ENCODE measurements at regions not wholly inside any gene's neighbourhood (a gene's known extent, or its start where the extent isn't known, plus 50 kb on each side); places are given as distances from the start of the nearest gene placed in this dataset.

GRCh38 chr7:81211934-81212320, 293.1 kb upstream of the SEMA3C start:
- intact Hi-C loops (cut with DNase I), result no loop called here
- no peak overlapping the region for H3K27ac ChIP-seq
- H3K27me3 ChIP-seq, result no peaks in the 10 kb centered on the region
- H3K9me3 ChIP-seq, result no peaks in the 10 kb centered on the region
- TF ChIP-seq CTCF (IDR thresholded peaks at IDR 0.05), result no peak
- H3K36me3 ChIP-seq, result no peaks in the 10 kb centered on the region
- H3K4me1 ChIP-seq, result no peaks in the 10 kb centered on the region
- no peak for DNase-seq
- ATAC-seq, result no peak
- H3K4me3 ChIP-seq, result no peak overlapping the region

GRCh38 chr7:81211204-81211933, 292.5 kb upstream of the SEMA3C start:
- no peaks in the 10 kb centered on the region for H3K9me3 ChIP-seq
- no peak for ATAC-seq
- TF ChIP-seq CTCF (IDR thresholded peaks at IDR 0.05), result no peak

GRCh38 chr7:81210137-81211064, 291.6 kb upstream of the SEMA3C start:
- no peak overlapping the region for H3K4me3 ChIP-seq
- no peaks in the 10 kb centered on the region for H3K4me1 ChIP-seq
- DNase-seq, result no peak
- intact Hi-C loops (cut with DNase I), result no loop called here
- H3K36me3 ChIP-seq, result no peaks in the 10 kb centered on the region
- no peak overlapping the region for H3K27ac ChIP-seq
- no peaks in the 10 kb centered on the region for H3K9me3 ChIP-seq
- no peak for ATAC-seq
- H3K27me3 ChIP-seq, result no peaks in the 10 kb centered on the region
- TF ChIP-seq CTCF (IDR thresholded peaks at IDR 0.05), result no peak

More at GRCh38 chr7:81211204-81211933, 292.5 kb upstream of the SEMA3C start:
- Histone ChIP-seq H3K27me3 (no peaks in the 10 kb centered on the region), H3K4me1 (no peaks in the 10 kb centered on the region), H3K27ac (no peak overlapping the region), H3K4me3 (no peak overlapping the region), H3K36me3 (no peaks in the 10 kb centered on the region)
- DNase-seq, result no peak
- intact Hi-C loops (cut with DNase I), result no loop called here

- no peaks in the 10 kb centered on the region for H3K9me3 ChIP-seq
- H3K27ac ChIP-seq, result no peak overlapping the region
- TF ChIP-seq CTCF (IDR thresholded peaks at IDR 0.05), result no peak
- DNase-seq, result no peak
- H3K4me3 ChIP-seq, result no peak overlapping the region
- intact Hi-C loops (cut with DNase I), result no loop called here
- H3K27me3 ChIP-seq, result no peaks in the 10 kb centered on the region
- H3K4me1 ChIP-seq, result no peaks in the 10 kb centered on the region
- no peak for ATAC-seq
- H3K36me3 ChIP-seq, result no peaks in the 10 kb centered on the region
Measured at GRCh38 chr7:81209059-81209458, 290.2 kb upstream of the SEMA3C start.

GRCh38 chr7:81207801-81208200, 288.9 kb upstream of the SEMA3C start:
- H3K27ac ChIP-seq, result no peak overlapping the region
- ATAC-seq, result no peak
- H3K4me1 ChIP-seq, result no peaks in the 10 kb centered on the region
- H3K9me3 ChIP-seq, result no peaks in the 10 kb centered on the region
- no peaks in the 10 kb centered on the region for H3K36me3 ChIP-seq
- H3K27me3 ChIP-seq, result no peaks in the 10 kb centered on the region
- no peak for DNase-seq
- TF ChIP-seq CTCF (IDR thresholded peaks at IDR 0.05), result no peak
- intact Hi-C loops (cut with DNase I), result no loop called here
- H3K4me3 ChIP-seq, result no peak overlapping the region

All from left lung (tissue), 4 donors.